UCSD-AML1 (cell line): ENCODE measurements at regions not wholly inside any gene's neighbourhood (a gene's known extent, or its start where the extent isn't known, plus 50 kb on each side); places are given as distances from the start of the nearest gene placed in this dataset.
"Not testable (repeated sequence)": the region's sequence is repeated elsewhere in the genome, so short reads cannot be mapped to it uniquely, and the experiment has no call there.

Source experiments
- DNase-seq: peaks from one replicate; lab custom pipeline; 2025; ENCODE audit not compliant: unreplicated experiment; lab: John Stamatoyannopoulos, UW

GRCh38 chr15:63434576-63435186 is 53.0 kb upstream of the CA12 start:
- DNase-seq, result no peak

- no peak for DNase-seq
These were observed 53.7 kb upstream of the CA12 start for GRCh38 chr15:63435204-63435820.

GRCh38 chr15:63436341-63436740 is 54.7 kb upstream of the CA12 start:
- DNase-seq, result no peak

GRCh38 chr15:63436872-63437375 is 55.3 kb upstream of the CA12 start:
- DNase-seq, result peak; percentile 78

GRCh38 chr15:63439536-63440264 is 58.1 kb upstream of the CA12 start:
- no peak for DNase-seq

DNA sequence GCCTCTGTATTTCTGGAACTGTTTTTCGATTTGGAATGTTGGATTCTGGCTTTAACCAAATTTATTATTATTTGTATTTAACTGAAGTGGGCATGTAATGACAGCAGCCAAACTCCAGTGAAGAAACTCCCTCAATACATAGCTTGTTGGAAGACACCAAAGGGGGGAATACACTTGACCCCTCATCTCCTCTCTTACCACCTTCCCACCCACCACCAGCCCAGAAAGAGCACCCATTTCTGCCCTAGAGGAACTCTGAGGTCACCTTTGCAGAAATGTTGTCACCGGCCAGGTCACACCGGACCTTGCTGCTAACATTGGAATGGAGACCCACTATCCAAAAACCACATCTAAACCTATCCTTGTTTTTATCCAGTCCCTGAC is 58.6 kb upstream of the CA12 start:
- DNase-seq, result no peak

- no peak for DNase-seq
These were observed 59.1 kb upstream of the CA12 start for GRCh38 chr15:63440756-63441155.

DNA sequence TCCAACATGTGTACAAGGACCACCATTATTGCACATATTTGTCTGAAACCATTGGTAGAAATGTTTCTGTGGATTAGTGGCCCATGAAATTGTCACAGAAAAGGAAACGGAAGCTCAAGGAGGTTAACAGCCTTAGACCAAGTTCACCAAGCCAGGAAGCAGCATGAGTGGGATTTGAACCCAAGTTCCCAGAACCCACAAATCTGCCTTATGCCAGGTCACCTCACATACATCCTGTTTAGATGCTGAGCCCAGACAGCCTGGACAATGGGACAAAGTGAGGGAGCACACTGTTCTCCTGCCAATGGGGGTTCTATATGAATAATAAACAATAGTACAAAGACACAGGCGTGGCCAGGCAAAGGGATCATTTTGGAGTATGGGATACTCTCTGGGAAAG is 59.6 kb upstream of the CA12 start:
- DNase-seq, result no peak

- no peak for DNase-seq
These were observed 60.4 kb upstream of the CA12 start for GRCh38 chr15:63442080-63442479.

GRCh38 chr15:63444611-63445010 is 59.8 kb upstream of the USP3 start:
- DNase-seq, result no peak

DNA sequence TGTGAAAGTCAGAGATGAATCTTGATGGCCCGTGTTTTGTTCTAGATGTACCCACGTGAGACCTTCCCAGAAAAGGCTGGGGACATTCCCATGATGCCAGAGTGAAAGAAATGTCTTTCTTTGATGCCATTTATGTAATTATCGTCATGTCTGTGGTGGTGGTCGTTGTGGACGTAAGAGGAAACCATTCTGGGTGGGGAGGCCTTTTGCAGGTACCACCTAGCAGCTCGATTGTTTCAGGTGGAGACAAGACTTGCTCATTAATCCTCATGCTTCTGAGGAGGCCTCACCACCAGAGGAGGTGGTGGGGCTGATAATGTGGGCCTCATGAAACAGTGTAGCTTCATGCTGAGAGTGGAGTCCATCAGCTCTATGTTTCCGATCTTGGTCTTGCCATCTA is 58.1 kb upstream of the USP3 start:
- DNase-seq, result no peak

GRCh38 chr15:63447017-63447676 is 57.2 kb upstream of the USP3 start:
- DNase-seq, result no peak

DNA sequence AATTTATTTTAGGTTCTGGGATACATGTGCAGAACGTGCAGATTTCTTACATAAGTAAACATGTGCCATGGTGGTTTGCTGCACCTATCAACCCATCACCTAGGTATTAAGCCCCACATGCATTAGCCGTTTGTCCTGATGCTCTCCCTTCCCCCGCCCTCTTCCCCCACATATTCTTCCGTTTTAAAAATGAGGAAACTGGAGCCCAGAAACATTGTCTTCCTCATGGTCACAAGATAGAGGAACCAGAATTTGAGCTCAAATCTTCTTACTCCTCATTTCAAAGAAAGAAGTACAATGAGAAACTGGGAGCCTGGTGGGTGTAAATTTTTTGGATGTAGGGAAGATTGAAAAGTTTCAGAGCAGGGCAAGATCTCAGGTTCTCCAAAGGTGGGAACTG is 56.1 kb upstream of the USP3 start:
- no peak for DNase-seq

DNA sequence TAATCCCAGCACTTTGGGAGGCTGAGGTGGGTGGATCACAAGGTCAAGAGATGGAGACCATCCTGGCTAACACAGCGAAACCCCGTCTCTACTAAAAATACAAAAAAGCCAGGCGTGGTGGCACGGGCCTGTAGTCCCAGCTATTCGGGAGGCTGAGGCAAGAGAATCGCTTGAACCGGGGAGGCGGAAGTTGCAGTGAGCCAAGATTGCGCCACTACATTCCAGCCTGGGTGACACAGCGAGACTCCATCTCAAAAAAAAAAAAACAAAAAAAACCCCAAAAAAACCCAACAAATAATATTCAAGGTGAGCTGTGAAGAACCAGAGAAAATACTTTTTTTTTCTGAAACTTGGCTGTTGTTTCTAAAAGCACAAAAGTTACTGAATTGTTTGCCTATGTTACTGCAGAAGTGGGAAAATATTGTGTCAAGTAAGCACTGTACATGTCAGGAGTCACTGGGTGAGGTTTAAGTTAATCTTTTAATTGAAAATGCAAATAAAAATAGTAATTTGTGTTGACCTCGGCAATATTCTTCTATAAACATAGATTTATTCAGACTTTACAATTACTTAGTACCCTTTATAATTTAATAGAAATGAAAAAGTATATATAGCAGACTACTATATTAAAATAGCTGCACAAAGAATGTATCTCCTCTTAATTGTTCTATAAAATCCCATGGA is 55.4 kb upstream of the USP3 start:
- DNase-seq, result not testable (repeated sequence)

- DNase-seq, result no peak
These were observed 54.7 kb upstream of the USP3 start for GRCh38 chr15:63449731-63450130.

GRCh38 chr15:63450884-63451225 is 53.5 kb upstream of the USP3 start:
- DNase-seq, result no peak

DNA sequence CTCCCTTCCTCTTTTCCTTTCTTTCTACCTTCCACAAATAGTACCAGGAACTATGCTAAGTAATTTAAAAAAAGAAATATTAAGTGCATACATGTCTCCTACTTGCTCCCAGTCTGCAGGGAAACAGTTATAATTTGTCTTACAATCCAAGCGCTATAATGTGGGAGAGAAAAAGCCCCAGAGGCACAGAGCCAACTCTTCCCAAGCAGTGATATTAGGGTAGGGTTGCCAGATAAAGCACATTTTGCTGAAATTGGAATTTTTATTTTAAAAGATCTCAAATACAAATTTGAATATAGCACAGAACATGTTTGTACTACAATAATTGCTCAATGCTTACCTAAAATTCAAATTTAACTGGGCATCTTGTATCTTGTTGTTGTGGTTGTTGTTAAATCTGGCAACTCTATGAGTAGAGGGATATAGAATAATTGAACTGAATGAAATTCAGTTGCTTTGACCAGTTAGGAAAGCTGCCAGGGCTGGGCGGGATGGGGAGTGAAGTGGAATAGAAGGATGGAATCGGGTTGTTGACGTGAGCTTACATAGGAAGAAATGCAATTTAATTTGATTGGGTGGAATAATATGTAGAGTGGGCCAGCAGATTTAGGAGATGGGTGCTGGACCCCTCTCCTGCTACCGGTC is 52.6 kb upstream of the USP3 start:
- DNase-seq, result no peak

- no peak for DNase-seq
These were observed 51.7 kb upstream of the USP3 start for GRCh38 chr15:63452552-63453136.

DNA sequence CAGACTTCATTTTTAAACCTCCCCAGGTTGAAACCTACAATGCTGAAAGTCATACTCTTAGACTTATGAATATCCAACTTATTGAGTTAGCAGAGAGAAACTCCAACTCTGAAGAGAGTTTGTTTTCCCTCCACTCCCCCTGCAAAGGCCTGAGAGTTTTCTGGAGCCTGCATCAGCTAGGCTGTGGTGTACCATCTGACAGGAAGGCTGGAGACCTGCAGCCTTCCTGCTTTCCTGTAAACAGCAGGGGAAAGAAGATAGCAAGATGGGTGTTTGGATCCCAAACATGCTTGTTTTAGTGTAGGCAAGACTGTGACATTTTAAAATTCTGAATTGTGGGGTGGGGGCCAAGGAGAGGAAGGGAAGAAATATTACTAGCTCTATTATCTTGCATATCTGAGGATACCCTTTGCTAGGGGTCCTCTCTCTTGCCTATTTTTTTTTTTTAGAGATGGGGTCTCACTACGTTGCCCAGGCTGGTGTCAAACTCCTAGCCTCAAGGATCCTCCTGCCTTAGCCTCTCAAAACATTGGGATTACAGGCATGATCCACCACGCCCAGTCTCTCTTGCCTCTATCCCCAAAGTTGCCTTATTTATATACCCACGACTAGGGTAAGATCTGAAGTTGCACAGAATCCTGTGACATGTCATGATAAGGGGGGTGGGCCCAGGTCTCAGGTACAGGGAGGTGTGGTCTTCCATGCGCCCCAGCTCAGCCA is 51.0 kb upstream of the USP3 start:
- no peak for DNase-seq
